HG03139 (cell line): ENCODE measurements at regions not wholly inside any gene's neighbourhood (a gene's known extent, or its start where the extent isn't known, plus 50 kb on each side); places are given as distances from the start of the nearest gene placed in this dataset.
"Not testable (repeated sequence)": the region's sequence is repeated elsewhere in the genome, so short reads cannot be mapped to it uniquely, and the experiment has no call there.

Experiments used
- ATAC-seq: cut with Tn5 transposase; IDR thresholded peaks from one replicate; pipeline ENCODE4 v1.9.1; 2021; ENCODE audit not compliant: unreplicated experiment

DNA sequence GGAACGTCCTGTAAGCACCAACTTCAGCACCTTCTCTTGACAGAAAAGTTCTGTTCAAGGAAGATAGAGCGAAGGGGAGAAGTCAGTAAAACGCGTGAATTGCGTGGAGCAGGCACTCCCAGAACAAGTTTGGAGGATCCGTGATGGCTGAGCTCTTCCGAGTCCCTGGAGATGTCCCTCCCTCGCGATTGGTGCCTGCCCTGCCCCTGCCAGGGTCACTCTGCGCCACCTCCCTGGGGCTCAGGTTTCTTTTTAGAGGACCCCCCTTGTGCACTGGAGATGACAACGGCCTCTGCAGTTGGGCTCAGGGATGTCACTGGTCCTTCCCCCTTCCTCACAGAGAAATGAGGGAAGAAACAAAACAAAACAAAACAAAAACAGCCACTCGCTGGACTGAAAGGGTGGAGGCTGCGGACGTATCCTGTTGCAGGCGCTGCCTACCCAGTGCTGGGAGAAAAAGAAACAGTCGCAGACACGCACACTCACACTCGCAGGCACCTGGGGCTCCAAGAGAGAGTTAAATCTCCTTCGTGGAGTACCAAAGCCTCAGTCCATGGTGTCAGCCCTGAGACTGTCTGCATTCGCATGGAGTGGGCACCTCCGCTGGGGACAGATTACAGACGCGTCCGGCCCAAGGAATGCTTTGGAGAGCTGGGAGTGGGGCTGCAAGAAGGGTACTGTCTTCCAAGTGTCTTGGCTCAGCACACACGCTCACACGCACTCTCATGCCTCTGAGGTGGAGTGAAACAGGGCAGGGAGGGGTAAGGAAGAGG lies 512.7 kb downstream of the SLCO4C1 start:
- ATAC-seq, result no peak

DNA sequence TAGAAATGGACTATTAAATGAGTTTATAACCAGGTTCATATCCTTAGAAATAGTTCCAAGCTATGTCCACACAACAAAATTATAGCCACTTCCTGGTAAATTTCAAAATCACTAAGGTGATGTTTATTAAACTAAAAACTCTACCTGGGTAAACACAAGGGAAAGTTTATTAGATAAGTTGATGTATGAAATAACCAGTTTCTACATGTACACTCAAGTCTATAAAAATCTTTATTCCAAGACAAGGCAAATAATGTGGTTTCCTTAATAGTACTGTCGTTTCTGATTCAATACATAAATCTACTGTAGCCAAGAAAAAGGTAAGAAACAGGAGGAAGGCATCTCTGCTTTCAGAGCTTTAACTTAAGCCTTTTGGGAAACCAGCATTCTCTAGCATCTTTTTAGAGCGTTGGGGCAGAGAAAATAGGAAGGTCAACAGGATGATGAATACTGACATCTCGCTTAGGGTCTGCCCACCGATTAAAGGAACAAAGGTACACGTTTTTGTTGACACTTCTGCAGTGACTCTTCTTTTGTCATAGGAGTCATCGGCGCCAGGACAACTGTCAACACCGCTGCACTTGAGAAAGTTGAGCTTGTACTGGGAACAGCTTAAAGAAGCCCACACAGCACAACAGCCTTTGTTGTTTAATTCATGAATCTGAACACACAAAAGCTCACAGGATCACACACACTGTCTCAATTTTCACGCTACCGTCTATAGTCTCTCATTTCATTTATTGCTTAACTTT lies 513.6 kb downstream of the SLCO4C1 start:
- no peak for ATAC-seq

DNA sequence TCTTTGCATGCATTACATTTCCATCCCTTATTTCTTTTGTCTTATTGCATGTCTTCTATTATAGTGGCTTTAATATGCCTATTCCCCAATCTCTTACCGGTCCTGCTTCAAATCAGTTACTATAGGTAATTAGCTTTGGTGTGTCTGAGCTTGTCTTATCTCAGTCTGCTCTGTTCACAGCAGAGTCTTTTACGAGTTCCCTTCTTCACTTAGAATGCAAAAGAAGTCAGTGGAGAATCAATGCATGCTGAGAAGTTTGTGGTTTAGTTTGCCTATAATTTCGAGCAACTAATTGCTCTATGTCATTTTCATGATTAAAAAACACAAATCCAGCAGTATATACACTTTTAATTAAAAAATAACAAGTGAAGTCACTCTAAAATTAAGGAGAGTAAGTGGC lies 545.0 kb downstream of the SLCO4C1 start:
- no peak for ATAC-seq

DNA sequence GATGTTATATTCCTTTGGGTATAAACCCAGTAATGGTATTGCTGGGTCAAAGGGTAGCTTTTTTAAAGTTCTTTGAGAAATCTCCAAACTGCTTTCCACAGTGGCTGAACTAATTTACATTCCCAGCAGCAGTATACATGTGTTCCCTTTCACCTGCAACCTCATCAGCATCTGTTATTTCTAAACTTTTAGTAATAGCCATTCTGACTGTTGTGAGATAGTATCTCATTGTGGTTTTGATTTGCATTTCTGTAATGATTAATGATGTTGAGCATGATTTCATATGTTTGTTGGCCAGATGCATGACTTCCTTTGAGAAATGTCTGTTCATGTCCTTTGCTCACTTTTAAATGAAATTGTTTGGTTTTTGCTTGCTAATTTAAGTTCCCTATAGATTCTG lies 553.1 kb downstream of the SLCO4C1 start:
- ATAC-seq, result not testable (repeated sequence)

DNA sequence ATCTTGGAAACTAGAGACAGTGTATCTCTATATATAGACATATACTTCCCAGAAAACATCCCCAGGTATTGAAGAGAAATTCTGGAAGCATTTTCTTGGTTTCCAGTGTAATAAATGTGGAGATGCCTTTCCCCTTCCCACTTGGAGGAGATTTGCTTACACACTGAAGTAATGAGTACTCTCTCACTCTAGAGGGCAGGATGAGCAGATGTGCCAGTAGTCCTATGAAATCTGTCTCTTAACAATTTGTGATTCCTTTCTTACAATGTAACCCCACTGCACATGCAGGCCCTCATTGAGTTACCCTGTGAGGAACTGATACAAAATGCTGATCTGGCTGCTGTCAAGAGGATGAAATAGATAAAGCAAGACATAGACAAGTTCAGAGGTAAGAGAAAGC lies 567.2 kb downstream of the SLCO4C1 start:
- no peak for ATAC-seq

DNA sequence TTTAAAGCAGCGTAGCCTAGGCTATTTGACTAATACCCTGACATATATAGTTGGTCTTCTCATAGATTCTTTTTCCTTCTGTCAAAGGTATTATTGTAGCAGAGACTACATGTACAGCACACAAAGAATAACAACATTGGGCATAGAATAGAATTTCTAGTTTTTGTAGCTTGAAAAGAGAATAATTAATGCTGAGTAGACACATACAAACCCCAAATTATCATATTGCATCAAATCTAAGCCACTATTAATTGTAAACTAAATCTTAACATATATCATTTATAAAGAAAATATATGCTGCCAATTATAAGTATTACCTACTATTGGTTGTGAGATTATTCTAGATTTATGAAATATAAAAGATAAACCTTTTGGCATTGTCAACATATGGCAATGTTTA lies 574.5 kb downstream of the SLCO4C1 start:
- no peak for ATAC-seq

DNA sequence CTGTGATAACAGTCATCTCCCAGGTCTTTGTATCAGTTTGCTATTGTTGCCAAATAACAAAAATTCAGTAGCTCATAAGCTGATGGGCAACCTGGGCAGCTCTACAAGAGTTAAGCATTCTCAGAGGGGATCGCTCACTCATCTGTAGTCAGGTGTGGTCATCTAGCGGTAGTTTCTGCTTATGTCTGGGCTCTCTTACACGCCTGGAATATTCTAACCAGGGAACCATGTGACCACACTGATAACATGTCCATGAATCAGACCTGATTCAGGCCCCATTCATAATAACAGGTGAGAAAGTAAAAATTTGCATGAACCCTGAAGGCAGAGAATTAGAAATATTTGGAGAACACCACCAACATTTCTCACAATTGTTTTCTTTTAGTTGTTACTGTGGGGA lies 576.1 kb downstream of the SLCO4C1 start:
- ATAC-seq, result no peak

DNA sequence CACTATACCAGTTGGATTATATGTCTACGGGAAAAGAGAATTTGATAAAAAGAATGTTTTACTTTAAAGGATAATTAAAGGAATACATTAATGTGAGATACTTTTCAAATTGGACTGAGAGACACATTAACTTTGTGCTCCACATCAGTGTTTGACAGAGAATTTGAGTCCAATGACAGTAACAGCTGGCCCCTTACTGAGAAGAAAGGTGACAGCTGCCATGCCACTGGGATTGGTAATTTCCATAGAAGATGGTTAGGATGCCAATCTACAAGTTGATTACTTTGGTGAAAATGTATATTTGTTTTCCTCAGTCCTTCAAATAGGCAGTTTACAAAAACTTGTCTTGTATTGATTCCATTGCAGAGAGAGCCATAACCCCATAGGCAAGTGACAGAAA lies 578.4 kb downstream of the SLCO4C1 start:
- no peak for ATAC-seq

DNA sequence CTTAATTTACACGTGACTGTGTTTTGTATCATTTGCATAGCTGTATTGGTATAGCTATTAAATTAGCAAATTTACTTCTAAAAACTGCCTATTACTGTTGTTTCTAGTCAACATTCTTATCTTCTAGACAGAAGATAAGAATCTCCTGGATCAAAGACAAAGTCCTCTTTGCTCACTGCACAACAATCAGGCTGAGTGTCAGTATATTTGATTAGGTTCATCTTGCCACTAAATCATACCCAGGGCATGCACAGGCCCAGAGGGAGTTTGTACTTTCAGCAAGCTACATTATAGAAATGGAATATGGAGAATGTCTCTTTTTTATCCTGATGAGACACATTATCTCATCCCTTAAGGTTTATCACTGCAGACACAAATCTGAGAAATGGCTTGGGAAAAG lies 579.1 kb downstream of the SLCO4C1 start:
- no peak for ATAC-seq

DNA sequence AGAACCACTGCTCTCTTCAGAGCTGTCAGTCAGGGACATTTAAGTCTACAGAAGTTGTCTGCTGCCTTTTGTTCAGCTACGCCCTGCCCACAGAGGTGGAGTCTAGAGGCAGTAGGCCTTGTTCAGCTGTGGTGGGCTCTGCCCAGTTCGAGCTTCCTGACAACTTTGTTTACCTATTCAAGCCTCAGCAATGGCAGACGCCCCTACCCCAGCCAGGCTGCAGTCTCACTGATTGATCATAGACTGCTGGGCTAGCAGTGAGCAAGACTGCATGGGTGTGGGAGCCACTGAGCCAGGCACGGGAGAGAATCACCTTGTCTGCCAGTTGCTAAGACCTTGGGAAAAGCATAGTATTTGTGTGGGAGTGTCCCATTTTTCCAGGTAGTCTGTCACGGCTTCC lies 580.3 kb downstream of the SLCO4C1 start:
- ATAC-seq, result not testable (repeated sequence)

DNA sequence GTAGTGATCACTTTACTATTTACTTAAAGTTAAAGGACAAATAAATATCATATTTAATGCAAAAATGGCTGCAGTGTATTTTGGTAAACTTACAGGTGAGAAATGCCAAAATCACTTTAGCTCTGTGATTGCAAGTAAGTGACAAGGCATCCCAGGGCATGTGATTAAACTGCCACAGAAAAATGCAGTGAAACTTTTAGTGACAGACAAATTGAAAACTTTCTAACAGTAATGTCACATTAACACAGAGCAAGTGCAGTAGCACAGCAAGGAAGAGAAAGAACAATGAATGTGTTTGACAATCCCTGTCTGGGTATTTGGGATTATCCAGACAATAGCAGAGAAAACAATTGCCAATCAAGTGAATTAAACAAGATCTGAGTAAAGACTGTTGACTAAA lies 606.8 kb downstream of the SLCO4C1 start:
- no peak for ATAC-seq

DNA sequence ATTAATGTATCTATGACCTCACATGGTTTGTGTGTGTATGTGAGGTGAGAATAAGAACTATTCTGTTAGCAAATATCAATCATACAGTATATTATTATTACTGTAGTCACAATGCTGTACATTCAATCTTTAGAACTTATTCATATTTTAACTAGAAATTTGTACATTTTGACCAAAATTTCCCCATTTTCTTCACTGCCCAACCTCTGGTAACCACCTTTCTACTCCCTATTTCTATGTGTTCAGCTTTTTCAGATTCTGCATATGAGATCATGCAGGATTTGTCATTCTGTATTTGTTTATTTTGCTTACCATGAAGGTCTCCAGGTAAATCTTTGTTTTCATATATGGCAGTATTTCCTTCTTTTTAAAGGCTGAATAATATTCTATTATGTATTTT lies 607.9 kb downstream of the SLCO4C1 start:
- no peak for ATAC-seq

DNA sequence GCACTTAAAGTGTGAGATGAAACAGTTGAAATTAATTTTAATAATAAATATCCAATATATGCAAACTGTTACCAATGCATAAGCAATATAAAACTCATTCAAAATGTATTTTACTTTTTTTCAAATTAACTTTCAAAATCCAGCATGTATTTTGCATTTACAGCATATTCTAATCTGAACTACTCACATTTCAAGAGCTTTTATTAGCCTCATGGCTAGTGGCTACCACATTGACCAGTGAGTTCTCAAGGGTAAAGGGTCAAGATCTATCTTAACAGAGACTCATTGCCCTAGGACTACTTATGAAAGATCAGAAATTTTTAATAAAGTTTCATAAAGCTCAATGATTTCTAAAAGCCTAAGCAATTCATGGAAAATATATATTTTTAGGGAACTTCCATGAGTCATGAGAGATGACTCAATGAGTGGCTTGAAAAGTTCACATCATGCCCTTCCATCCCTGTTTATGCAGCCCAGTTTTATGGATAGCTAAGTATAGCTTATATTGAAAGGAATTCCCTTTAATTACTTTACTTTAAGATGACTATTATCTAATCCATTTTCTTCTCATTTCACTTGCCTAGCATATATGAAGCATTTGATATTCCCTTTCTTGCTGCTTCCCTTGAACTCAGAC lies 608.6 kb downstream of the SLCO4C1 start:
- ATAC-seq, result no peak

DNA sequence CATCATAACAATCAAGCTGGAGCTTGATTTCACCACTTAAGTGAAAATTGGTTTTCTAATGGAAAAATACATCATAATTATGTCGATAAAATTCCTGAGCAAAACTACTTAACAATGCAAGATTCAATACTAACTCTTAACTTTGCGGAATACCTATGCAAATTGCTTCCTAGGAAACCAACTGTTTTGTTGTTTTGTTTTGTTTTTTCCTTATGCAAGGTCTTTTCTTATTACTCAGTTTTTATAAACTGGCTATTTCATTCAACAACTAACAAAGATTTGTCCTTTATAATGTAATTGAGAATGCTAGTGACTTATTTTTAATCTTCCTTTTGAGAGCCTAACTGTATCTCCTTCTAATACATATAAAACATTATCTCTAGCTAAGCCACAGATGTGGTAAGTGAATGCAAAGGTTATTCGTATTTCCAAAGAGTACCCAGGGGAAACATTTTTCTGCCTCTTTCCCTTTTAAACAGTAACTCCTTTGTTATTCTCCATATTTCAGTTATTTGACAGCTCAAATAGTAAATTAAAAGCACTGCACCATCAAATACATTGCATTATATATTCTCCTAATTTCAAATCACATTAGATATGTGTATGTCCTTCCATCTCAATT lies 609.4 kb downstream of the SLCO4C1 start:
- no peak for ATAC-seq

DNA sequence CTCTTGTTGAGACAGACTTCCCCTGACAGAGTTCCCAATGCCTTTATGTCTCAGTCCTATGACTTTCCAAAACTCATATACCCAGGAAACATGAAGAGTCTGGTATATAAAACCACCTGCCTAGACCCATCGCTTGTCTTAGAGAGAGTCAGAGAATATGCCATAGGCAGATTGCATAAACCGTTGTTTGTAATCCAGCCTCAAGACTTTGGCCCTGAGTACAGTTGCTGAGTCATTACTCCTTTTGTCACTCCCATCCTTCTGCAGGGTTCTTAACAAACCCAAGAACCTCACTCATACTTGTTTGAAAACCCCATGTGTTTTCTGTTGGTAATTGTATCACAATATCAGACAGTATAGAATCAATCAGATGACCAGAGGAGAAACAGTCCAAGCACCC lies 616.3 kb downstream of the SLCO4C1 start:
- ATAC-seq, result no peak

DNA sequence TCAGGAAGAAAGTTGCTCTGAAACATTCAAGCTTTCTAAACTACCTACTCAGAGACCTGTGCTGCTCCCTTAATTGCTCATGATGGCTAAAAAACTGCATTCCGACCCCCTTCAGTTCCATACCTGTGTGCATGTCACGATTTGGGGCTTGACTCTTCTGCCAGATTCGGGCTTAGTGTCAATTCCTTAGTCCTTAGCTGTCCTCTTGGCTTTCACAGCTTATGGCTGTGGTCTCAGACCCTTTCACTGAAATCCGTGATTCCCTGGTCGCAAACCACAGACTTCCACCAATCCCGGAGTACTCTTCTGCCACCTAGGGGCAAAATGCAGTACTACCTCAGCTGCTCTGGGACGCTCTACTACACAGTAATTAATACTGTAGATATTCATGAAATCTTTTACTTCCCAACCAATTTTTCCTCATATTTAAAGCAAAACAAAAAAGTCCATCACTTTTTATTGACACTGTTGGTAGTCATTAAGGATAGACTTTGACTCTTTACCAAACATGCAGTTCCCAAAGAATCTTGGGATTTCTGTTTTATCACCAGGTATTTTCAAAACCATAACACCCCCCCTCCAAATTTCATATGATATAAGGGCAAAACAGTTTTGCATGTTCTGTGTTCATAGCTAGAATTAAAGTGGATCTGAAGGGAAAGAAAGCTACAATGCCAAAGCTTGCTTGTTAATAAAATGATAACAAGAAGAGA lies 617.4 kb downstream of the SLCO4C1 start:
- ATAC-seq, result no peak

DNA sequence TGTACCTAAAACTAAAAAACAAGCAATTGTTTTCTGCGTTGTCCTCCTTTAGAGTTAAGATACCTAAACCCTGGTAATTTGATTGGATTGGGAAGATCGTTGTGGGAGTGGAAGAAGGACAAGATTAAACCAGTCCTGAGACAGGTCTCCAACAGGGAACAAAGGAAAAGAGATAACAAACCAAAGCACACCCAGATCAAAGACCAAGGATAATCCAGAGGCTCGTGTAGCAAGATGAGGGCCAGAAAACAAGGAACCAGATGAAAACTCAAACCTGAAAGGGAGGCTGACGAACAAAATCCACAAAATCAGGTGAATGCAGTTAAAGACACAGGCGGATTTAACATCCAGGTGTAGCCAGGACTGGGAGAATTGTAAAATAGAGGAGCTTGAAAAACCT lies 618.1 kb downstream of the SLCO4C1 start:
- no peak for ATAC-seq

DNA sequence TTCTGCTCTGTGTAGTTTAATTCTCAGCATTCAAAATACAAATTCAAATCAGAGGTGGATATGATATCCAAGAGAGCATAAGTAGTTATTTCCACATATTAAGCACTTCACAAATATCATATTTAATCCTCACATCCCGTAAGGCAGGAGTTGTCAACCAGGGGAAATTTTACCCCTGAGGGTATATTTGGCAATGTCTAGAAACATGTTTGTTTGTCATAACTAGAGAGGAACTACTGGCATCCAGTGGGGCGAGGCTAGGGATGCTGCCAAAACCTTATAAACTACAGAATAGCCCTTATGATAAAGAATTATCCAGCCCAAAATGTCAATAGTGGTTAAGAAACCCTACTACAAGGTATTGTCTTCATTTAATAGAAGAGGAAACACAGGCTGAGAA lies 619.4 kb downstream of the SLCO4C1 start:
- no peak for ATAC-seq

DNA sequence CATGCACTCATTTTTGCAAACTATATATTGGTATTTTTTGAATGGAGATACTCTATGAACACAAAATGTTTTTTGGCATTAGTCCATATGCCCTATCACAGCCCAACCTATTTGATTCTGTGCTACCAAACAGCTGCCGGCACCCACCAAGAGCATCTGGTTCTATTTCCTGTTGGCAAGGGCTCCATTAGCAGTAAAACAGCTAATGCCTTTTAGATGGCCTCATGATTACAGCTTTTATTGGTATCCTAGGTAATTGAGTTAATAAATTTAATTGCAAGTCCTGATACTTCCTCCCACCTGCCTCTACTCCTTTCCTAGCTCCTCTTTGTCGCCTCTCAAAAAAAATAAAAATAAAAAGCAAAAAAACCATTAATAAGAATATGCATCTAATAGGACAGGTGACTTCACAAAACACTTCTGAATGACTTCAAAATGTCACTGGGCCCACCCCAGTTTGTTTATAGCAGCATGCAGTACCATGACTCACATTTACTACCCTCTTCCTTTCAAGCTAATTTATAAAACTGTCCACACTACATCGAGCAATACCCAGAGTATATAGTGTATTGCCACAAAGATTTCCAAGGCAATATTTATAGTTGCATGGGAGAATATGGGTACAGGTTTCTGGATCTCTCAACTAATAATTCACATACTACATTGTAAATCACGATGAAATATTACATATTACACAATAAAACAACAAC lies 620.4 kb downstream of the SLCO4C1 start:
- ATAC-seq, result no peak

DNA sequence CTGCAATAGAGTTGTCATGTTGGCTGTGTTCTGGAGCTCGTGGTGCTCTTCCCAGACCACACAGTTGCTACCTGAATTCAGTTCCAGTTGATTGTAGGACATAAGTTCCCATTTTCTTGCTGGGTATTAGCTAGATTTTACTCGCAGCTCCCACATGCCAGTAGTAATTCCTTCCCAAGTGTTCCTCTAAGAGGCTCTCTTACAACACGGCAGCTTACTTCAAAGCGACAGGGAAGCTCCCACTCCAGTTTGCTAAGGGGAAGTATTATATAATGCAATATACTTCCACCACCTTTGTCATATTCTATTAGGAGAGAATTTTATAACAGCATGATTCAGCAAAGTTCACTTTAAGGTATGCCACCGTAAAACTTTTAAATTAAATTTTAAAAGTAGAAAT lies 623.0 kb downstream of the SLCO4C1 start:
- no peak for ATAC-seq
